ENCODE measurements at regions not wholly inside any gene's neighbourhood (a gene's known extent, or its start where the extent isn't known, plus 50 kb on each side); places are given as distances from the start of the nearest gene placed in this dataset.

DNA sequence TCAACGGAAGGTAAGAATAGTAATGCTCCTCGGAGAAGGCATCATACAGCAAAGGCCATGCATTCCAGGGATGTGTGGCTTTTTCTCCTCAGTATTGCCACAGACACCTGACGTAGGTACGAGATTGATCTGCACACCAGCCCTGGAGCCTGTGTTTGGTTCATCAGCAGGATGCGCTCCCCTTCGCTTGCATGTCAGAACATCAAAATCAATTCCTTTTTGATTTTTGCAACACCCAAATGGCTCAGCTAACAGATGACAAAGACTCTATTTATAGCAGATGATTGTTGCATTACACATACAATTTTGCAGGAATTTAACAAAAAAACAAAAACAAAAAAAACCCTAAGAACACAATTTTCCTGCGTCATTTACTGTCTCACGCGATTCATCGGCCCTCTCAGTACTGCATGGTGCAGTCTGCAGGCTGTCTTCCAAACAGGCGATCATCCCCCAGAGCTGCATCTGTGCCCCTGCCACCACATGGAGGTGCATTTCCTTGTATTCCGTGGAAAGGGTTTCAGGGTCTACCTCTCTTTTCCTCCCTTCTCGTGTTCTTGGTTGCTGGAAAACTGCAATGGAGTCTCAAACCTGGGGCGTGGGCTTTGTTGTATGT lies 207.3 kb downstream of the TEX29 start:
- no peaks in the 10 kb centered on the region for H3K9me3 Mint-ChIP-seq (ENCODE audit: unreplicated experiment)
- peaks cover 20% of the 10 kb centered on the region for H3K27me3 Mint-ChIP-seq (ENCODE audit: unreplicated experiment)
- H3K4me1 Mint-ChIP-seq (ENCODE audit: unreplicated experiment) = no peaks in the 10 kb centered on the region
- no peak for DNase-seq (ENCODE audit: extremely low spot score, unreplicated experiment)
- H3K36me3 Mint-ChIP-seq (ENCODE audit: unreplicated experiment) = no peaks in the 10 kb centered on the region
- no peak overlapping the region for H3K27ac Mint-ChIP-seq (ENCODE audit: unreplicated experiment)
- TF ChIP-seq, protein P1, sequence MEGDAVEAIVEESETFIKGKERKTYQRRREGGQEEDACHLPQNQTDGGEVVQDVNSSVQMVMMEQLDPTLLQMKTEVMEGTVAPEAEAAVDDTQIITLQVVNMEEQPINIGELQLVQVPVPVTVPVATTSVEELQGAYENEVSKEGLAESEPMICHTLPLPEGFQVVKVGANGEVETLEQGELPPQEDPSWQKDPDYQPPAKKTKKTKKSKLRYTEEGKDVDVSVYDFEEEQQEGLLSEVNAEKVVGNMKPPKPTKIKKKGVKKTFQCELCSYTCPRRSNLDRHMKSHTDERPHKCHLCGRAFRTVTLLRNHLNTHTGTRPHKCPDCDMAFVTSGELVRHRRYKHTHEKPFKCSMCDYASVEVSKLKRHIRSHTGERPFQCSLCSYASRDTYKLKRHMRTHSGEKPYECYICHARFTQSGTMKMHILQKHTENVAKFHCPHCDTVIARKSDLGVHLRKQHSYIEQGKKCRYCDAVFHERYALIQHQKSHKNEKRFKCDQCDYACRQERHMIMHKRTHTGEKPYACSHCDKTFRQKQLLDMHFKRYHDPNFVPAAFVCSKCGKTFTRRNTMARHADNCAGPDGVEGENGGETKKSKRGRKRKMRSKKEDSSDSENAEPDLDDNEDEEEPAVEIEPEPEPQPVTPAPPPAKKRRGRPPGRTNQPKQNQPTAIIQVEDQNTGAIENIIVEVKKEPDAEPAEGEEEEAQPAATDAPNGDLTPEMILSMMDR (IDR thresholded peaks at IDR 0.05) = no peak
- H3K4me3 Mint-ChIP-seq (ENCODE audit: unreplicated experiment) = no peak overlapping the region

- H3K4me1 Mint-ChIP-seq (ENCODE audit: unreplicated experiment) = no peaks in the 10 kb centered on the region
- no peak overlapping the region for H3K27ac Mint-ChIP-seq (ENCODE audit: unreplicated experiment)
- TF ChIP-seq, protein P1 (IDR thresholded peaks at IDR 0.05) = no peak
- H3K27me3 Mint-ChIP-seq (ENCODE audit: unreplicated experiment) = peaks cover 28% of the 10 kb centered on the region
- H3K9me3 Mint-ChIP-seq (ENCODE audit: unreplicated experiment) = no peaks in the 10 kb centered on the region
- no peaks in the 10 kb centered on the region for H3K36me3 Mint-ChIP-seq (ENCODE audit: unreplicated experiment)
- DNase-seq (ENCODE audit: extremely low spot score, unreplicated experiment) = no peak
- no peak overlapping the region for H3K4me3 Mint-ChIP-seq (ENCODE audit: unreplicated experiment)
Observed at GRCh38 chr13:111528513-111528912, 208.1 kb downstream of the TEX29 start.

GRCh38 chr13:111530137-111530870 lies 209.9 kb downstream of the TEX29 start:
- H3K4me3 Mint-ChIP-seq (ENCODE audit: unreplicated experiment) = no peak overlapping the region
- TF ChIP-seq, protein P1 (IDR thresholded peaks at IDR 0.05) = no peak
- no peak for DNase-seq (ENCODE audit: extremely low spot score, unreplicated experiment)
- H3K27me3 Mint-ChIP-seq (ENCODE audit: unreplicated experiment) = peaks cover 46% of the 10 kb centered on the region
- H3K36me3 Mint-ChIP-seq (ENCODE audit: unreplicated experiment) = no peaks in the 10 kb centered on the region
- no peaks in the 10 kb centered on the region for H3K9me3 Mint-ChIP-seq (ENCODE audit: unreplicated experiment)
- H3K4me1 Mint-ChIP-seq (ENCODE audit: unreplicated experiment) = no peaks in the 10 kb centered on the region
- no peak overlapping the region for H3K27ac Mint-ChIP-seq (ENCODE audit: unreplicated experiment)

- Mint-ChIP-seq H3K27me3 (ENCODE audit: unreplicated experiment) (peaks cover 58% of the 10 kb centered on the region), H3K9me3 (ENCODE audit: unreplicated experiment) (no peaks in the 10 kb centered on the region), H3K4me1 (ENCODE audit: unreplicated experiment) (no peaks in the 10 kb centered on the region), H3K4me3 (ENCODE audit: unreplicated experiment) (no peak overlapping the region), H3K27ac (ENCODE audit: unreplicated experiment) (no peak overlapping the region), H3K36me3 (ENCODE audit: unreplicated experiment) (no peaks in the 10 kb centered on the region)
- TF ChIP-seq, protein P1 (IDR thresholded peaks at IDR 0.05) = peak; percentile 29
- no peak for DNase-seq (ENCODE audit: extremely low spot score, unreplicated experiment)
Observed at GRCh38 chr13:111531505-111531904, 211.1 kb downstream of the TEX29 start.

GRCh38 chr13:111532111-111532510 lies 211.7 kb downstream of the TEX29 start:
- TF ChIP-seq, protein P1 (IDR thresholded peaks at IDR 0.05) = no peak
- Mint-ChIP-seq H3K36me3 (ENCODE audit: unreplicated experiment) (no peaks in the 10 kb centered on the region), H3K27ac (ENCODE audit: unreplicated experiment) (no peak overlapping the region), H3K27me3 (ENCODE audit: unreplicated experiment) (peaks cover 63% of the 10 kb centered on the region), H3K9me3 (ENCODE audit: unreplicated experiment) (no peaks in the 10 kb centered on the region), H3K4me3 (ENCODE audit: unreplicated experiment) (no peak overlapping the region), H3K4me1 (ENCODE audit: unreplicated experiment) (no peaks in the 10 kb centered on the region)
- DNase-seq (ENCODE audit: extremely low spot score, unreplicated experiment) = no peak
